ENCODE measurements at regions not wholly inside any gene's neighbourhood (a gene's known extent, or its start where the extent isn't known, plus 50 kb on each side); places are given as distances from the start of the nearest gene placed in this dataset.
A peak's percentile ranks its signal among the peaks of the same experiment; 100 is the strongest.

DNA sequence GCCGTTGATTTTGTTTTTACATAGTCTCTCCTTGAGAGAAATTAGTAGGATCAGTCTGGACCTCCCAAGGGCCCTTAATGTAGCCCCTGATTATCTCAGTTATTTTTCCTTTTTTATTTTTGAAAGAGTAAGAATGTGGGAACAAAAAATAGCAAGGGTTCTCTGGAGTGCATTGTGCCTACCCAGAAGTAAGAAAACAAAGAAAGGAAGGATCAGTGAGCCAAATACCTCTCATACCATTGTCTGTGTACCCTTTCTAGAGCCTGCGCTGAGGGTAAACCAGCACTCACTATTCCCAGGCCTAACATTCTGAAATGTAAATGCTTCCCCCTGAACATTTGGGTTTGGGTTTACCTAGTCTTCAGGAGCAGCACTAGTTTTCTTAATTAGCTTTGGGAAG lies 213.0 kb upstream of the TARS1 start:
- TF ChIP-seq POLR2AphosphoS5 (IDR thresholded peaks at IDR 0.05) (no peak), EP300 (IDR thresholded peaks at IDR 0.05) (no peak), POLR2A (IDR thresholded peaks at IDR 0.05) (no peak)
- TF ChIP-seq, protein P1, sequence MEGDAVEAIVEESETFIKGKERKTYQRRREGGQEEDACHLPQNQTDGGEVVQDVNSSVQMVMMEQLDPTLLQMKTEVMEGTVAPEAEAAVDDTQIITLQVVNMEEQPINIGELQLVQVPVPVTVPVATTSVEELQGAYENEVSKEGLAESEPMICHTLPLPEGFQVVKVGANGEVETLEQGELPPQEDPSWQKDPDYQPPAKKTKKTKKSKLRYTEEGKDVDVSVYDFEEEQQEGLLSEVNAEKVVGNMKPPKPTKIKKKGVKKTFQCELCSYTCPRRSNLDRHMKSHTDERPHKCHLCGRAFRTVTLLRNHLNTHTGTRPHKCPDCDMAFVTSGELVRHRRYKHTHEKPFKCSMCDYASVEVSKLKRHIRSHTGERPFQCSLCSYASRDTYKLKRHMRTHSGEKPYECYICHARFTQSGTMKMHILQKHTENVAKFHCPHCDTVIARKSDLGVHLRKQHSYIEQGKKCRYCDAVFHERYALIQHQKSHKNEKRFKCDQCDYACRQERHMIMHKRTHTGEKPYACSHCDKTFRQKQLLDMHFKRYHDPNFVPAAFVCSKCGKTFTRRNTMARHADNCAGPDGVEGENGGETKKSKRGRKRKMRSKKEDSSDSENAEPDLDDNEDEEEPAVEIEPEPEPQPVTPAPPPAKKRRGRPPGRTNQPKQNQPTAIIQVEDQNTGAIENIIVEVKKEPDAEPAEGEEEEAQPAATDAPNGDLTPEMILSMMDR (IDR thresholded peaks at IDR 0.05): no peak
- peaks cover 0 to 7% (median 0%) of the 10 kb centered on the region in 4 donors for H3K9me3 ChIP-seq
- peaks cover 0 to 4% (median 0%) of the 10 kb centered on the region in 4 donors for H3K4me1 ChIP-seq
- H3K36me3 ChIP-seq: no peaks in the 10 kb centered on the region
- H3K27me3 ChIP-seq: no peaks in the 10 kb centered on the region
- intact Hi-C loops (cut with DNase I; ENCODE audit: low total_unique reads): no loop called here
- H3K4me3 ChIP-seq: no peak overlapping the region
- DNase-seq: no peak
- H3K27ac ChIP-seq: no peak overlapping the region
- WGBS, 5 donors: 72 to 88% (median 79%) methylated on average over 2 of the region's 2 CpGs

DNA sequence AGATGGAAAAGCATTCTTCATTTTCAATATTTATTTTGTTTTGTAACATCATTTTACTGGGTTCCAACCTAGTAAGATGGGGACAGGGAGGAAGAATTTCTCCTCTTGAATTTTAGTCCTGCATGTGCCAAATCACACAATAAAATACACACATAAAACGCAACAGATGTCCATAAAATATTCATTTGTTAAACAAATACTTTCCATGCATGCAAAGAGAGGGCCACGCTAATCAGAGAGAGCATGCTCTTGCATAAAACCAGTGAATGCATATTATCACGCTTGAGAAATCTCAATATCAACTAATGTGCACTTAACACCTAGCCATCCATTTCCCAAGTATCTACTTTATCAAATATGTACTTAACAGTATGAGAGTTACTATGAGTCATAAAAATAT lies 212.6 kb upstream of the TARS1 start:
- Histone ChIP-seq H3K4me1 (peaks cover 0 to 4% (median 0%) of the 10 kb centered on the region in 4 donors), H3K36me3 (no peaks in the 10 kb centered on the region), H3K27ac (no peak overlapping the region), H3K27me3 (no peaks in the 10 kb centered on the region), H3K4me3 (no peak overlapping the region), H3K9me3 (peaks cover 0 to 7% (median 0%) of the 10 kb centered on the region in 4 donors)
- DNase-seq: no peak
- intact Hi-C loops (cut with DNase I; ENCODE audit: low total_unique reads): no loop called here
- TF ChIP-seq POLR2AphosphoS5 (IDR thresholded peaks at IDR 0.05): no peak
- no peak for TF ChIP-seq POLR2A (IDR thresholded peaks at IDR 0.05)
- TF ChIP-seq, protein P1 (IDR thresholded peaks at IDR 0.05): no peak
- TF ChIP-seq EP300 (IDR thresholded peaks at IDR 0.05): no peak
- 38 to 67% (median 55%) methylated on average over 3 of the region's 3 CpGs for WGBS, 5 donors

DNA sequence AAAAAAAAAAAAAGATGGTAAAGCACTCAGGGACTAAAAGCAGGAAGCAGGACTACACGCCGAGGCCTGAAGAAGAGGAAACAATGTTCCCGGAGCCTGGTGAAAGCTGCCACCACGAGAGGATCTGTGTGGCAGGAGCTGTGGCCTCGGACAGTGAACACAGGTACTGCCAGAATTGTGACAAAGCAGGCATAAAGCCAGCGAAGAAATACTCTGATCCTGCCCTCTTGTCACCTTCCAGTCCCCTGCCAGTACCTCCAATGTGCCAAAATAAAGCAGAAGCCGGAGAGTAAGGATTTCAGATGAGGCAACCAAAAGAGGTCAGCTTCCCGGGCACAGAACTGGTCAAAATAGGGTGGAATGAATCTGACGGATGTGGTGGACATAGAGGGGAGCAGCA lies 211.5 kb upstream of the TARS1 start:
- no peak for DNase-seq
- intact Hi-C loops (cut with DNase I; ENCODE audit: low total_unique reads): no loop called here
- 44 to 59% (median 53%) methylated on average over 9 of the region's 9 CpGs for WGBS, 5 donors
- Histone ChIP-seq H3K9me3 (peaks cover 0 to 7% (median 0%) of the 10 kb centered on the region in 4 donors), H3K4me3 (no peak overlapping the region), H3K27me3 (no peaks in the 10 kb centered on the region), H3K36me3 (no peaks in the 10 kb centered on the region), H3K4me1 (peaks cover 0 to 4% (median 0%) of the 10 kb centered on the region in 4 donors), H3K27ac (peak overlapping the region in 1 of 5 donors; percentile 4)
- no peak for TF ChIP-seq POLR2AphosphoS5 (IDR thresholded peaks at IDR 0.05)
- TF ChIP-seq, protein P1 (IDR thresholded peaks at IDR 0.05): no peak
- TF ChIP-seq EP300 (IDR thresholded peaks at IDR 0.05): no peak
- no peak for TF ChIP-seq POLR2A (IDR thresholded peaks at IDR 0.05)

DNA sequence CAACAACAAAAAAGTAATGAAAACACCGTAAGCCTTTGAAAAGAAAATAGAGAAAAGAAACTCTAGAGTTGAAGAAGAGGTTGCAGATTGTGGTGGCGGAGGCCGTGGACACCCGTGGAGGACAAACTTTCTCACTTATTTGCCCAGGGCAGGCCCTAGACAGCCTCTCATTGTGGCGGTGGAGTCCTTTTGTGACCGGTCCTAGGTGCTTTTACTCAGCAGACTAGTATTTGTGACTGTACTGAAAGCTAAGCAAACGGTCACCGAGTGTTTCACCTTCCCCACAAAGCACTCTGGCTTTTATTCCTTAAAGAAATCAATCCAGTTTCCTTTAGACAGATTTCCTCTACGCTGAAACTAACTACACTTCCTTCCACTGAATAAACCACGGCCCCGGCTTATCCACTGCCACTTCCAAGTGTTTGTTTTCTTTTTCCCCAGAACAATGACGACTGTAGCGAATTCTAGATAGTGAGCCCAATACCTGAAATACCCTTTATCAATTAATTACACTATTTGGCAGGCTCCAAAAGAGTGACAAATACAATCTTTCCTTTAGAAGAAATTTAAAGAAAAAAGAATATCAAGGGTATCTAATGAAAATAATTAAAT lies 210.2 kb upstream of the TARS1 start:
- Histone ChIP-seq H3K36me3 (no peaks in the 10 kb centered on the region), H3K9me3 (peaks cover 0 to 7% (median 0%) of the 10 kb centered on the region in 4 donors), H3K27ac (peak overlapping the region in 3 of 5 donors; percentile 44 to 73 (median 71)), H3K4me3 (no peak overlapping the region), H3K4me1 (peaks cover 0 to 4% (median 0%) of the 10 kb centered on the region in 4 donors), H3K27me3 (no peaks in the 10 kb centered on the region)
- intact Hi-C loops (cut with DNase I; ENCODE audit: low total_unique reads): no loop called here
- DNase-seq: peak in 1 of 2 donors; percentile 24
- TF ChIP-seq EP300 (IDR thresholded peaks at IDR 0.05) (no peak), POLR2AphosphoS5 (IDR thresholded peaks at IDR 0.05) (no peak), POLR2A (IDR thresholded peaks at IDR 0.05) (no peak)
- TF ChIP-seq, protein P1 (IDR thresholded peaks at IDR 0.05): no peak
- 22 to 45% (median 35%) methylated on average over 13 of the region's 13 CpGs for WGBS, 5 donors

All from stomach (tissue), 8 donors.